ENCODE measurements at regions not wholly inside any gene's neighbourhood (a gene's known extent, or its start where the extent isn't known, plus 50 kb on each side); places are given as distances from the start of the nearest gene placed in this dataset.
"Not testable (repeated sequence)": the region's sequence is repeated elsewhere in the genome, so short reads cannot be mapped to it uniquely, and the experiment has no call there.

DNA sequence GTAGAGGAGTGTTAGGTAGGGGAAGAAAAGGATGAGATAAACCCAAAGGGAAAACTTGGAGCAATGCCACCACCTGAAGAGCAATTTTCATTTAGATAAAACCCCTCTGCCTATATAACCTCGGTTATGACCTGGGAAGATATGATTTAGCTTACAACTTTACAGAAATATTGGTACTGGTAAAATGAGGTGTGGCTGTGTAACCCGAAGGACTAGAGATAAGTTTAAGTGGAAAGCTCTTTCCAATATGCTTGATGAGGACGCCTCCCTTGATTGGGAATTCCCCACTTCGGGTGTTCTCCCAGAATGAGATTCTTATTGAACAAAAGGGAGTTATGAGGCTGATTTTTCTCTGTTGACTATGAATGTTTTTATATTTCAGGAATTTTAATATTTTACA lies 109.5 kb upstream of the CDK6 start:
- TF ChIP-seq, protein P1, sequence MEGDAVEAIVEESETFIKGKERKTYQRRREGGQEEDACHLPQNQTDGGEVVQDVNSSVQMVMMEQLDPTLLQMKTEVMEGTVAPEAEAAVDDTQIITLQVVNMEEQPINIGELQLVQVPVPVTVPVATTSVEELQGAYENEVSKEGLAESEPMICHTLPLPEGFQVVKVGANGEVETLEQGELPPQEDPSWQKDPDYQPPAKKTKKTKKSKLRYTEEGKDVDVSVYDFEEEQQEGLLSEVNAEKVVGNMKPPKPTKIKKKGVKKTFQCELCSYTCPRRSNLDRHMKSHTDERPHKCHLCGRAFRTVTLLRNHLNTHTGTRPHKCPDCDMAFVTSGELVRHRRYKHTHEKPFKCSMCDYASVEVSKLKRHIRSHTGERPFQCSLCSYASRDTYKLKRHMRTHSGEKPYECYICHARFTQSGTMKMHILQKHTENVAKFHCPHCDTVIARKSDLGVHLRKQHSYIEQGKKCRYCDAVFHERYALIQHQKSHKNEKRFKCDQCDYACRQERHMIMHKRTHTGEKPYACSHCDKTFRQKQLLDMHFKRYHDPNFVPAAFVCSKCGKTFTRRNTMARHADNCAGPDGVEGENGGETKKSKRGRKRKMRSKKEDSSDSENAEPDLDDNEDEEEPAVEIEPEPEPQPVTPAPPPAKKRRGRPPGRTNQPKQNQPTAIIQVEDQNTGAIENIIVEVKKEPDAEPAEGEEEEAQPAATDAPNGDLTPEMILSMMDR (IDR thresholded peaks at IDR 0.05; ENCODE audit: unreplicated experiment) = no peak

GRCh38 chr7:92944633-92945032 lies 108.3 kb upstream of the CDK6 start:
- peaks cover 8% of the 10 kb centered on the region for H3K9me3 Mint-ChIP-seq (ENCODE audit: unreplicated experiment)
- no peaks in the 10 kb centered on the region for H3K36me3 Mint-ChIP-seq (ENCODE audit: insufficient read depth, unreplicated experiment)

More for the DNA sequence above, 109.5 kb upstream of the CDK6 start:
- Mint-ChIP-seq H3K9me3 (ENCODE audit: unreplicated experiment) (peaks cover 8% of the 10 kb centered on the region), H3K27me3 (ENCODE audit: insufficient read depth, unreplicated experiment) (no peaks in the 10 kb centered on the region), H3K4me1 (ENCODE audit: insufficient read depth, unreplicated experiment) (peaks cover 4% of the 10 kb centered on the region), H3K27ac (ENCODE audit: low read depth, unreplicated experiment) (no peak overlapping the region), H3K4me3 (ENCODE audit: unreplicated experiment) (no peak overlapping the region), H3K36me3 (ENCODE audit: insufficient read depth, unreplicated experiment) (no peaks in the 10 kb centered on the region)
- DNase-seq (ENCODE audit: unreplicated experiment) = no peak
- ChIA-PET POLR2A (interaction anchor here (0.6 kb wide), 1 partner anchor 1378 kb away, joined by 3 read pairs; no protein-coding TSS in a partner anchor), CTCF (no interaction called here)
- BruUV-seq (replicated peaks) = no TSS peak
- intact Hi-C loops (cut with micrococcal nuclease) = no loop called here

GRCh38 chr7:92942706-92943105 lies 106.3 kb upstream of the CDK6 start:
- peaks cover 16% of the 10 kb centered on the region for H3K9me3 Mint-ChIP-seq (ENCODE audit: unreplicated experiment)
- H3K27ac Mint-ChIP-seq (ENCODE audit: low read depth, unreplicated experiment); H3K4me3 Mint-ChIP-seq (ENCODE audit: unreplicated experiment); BruUV-seq (replicated peaks); intact Hi-C loops (cut with micrococcal nuclease); H3K27me3 Mint-ChIP-seq (ENCODE audit: insufficient read depth, unreplicated experiment); H3K36me3 Mint-ChIP-seq (ENCODE audit: insufficient read depth, unreplicated experiment); DNase-seq (ENCODE audit: unreplicated experiment); POLR2A ChIA-PET; H3K4me1 Mint-ChIP-seq (ENCODE audit: insufficient read depth, unreplicated experiment): not testable (repeated sequence)
- CTCF ChIA-PET = interaction anchor here (0.6 to 0.7 kb wide), 2 partner anchors 9 to 191 kb away, joined by 3 to 4 read pairs; no protein-coding TSS in a partner anchor

More at GRCh38 chr7:92944633-92945032, 108.3 kb upstream of the CDK6 start:
- H3K4me3 Mint-ChIP-seq (ENCODE audit: unreplicated experiment) = no peak overlapping the region
- peaks cover 4% of the 10 kb centered on the region for H3K4me1 Mint-ChIP-seq (ENCODE audit: insufficient read depth, unreplicated experiment)
- intact Hi-C loops (cut with micrococcal nuclease) = no loop called here
- BruUV-seq (replicated peaks) = no TSS peak
- TF ChIP-seq, protein P1 (IDR thresholded peaks at IDR 0.05; ENCODE audit: unreplicated experiment) = no peak
- CTCF ChIA-PET = interaction anchor here (0.5 to 1.2 kb wide), 2 partner anchors 74 to 206 kb away, joined by 4 to 5 read pairs; no protein-coding TSS in a partner anchor
- no peaks in the 10 kb centered on the region for H3K27me3 Mint-ChIP-seq (ENCODE audit: insufficient read depth, unreplicated experiment)
- no peak overlapping the region for H3K27ac Mint-ChIP-seq (ENCODE audit: low read depth, unreplicated experiment)
- no peak for DNase-seq (ENCODE audit: unreplicated experiment)
- POLR2A ChIA-PET = interaction anchor here (0.9 kb wide), 1 partner anchor 109 kb away, joined by 3 read pairs; the partner anchor contains the start of gene CDK6

- peaks cover 8% of the 10 kb centered on the region for H3K9me3 Mint-ChIP-seq (ENCODE audit: unreplicated experiment)
- no peak for DNase-seq (ENCODE audit: unreplicated experiment)
These were observed 103.4 kb upstream of the CDK6 start for GRCh38 chr7:92939666-92940360.

More at GRCh38 chr7:92939666-92940360, 103.4 kb upstream of the CDK6 start:
- BruUV-seq (replicated peaks) = no TSS peak
- CTCF ChIA-PET = interaction anchor here (1.1 kb wide), 1 partner anchor 14 kb away, joined by 4 read pairs; no protein-coding TSS in a partner anchor
- peaks cover 6% of the 10 kb centered on the region for H3K36me3 Mint-ChIP-seq (ENCODE audit: insufficient read depth, unreplicated experiment)
- H3K27me3 Mint-ChIP-seq (ENCODE audit: insufficient read depth, unreplicated experiment) = no peaks in the 10 kb centered on the region
- no peak overlapping the region for H3K27ac Mint-ChIP-seq (ENCODE audit: low read depth, unreplicated experiment)
- H3K4me3 Mint-ChIP-seq (ENCODE audit: unreplicated experiment) = no peak overlapping the region
- no peaks in the 10 kb centered on the region for H3K4me1 Mint-ChIP-seq (ENCODE audit: insufficient read depth, unreplicated experiment)
- TF ChIP-seq, protein P1 (IDR thresholded peaks at IDR 0.05; ENCODE audit: unreplicated experiment) = no peak
- POLR2A ChIA-PET = no interaction called here
- intact Hi-C loops (cut with micrococcal nuclease) = no loop called here

Data from MCF 10A (cell line).